SK-N-SH (cell line): ENCODE measurements at regions not wholly inside any gene's neighbourhood (a gene's known extent, or its start where the extent isn't known, plus 50 kb on each side); places are given as distances from the start of the nearest gene placed in this dataset.

Experiments
- CTCF ChIA-PET: fragments of 300-600, 350-600 bp; formaldehyde crosslinking; extraction: SDS; loops from one replicate; lab custom pipeline; 2021; lab: Yijun Ruan, JAX
- POLR2A ChIA-PET: fragments of 350-600 bp; sonication (Branson Sonifier 250); formaldehyde crosslinking; extraction: SDS; loops from one replicate; lab custom pipeline; 2020; ENCODE audit warnings: antibody characterized with exemption, inconsistent platforms; lab: Yijun Ruan, JAX
- DNase-seq: peaks from one replicate; pipeline ENCODE4 v3.0.0; 2012
- H2AFZ ChIP-seq: fragments of 200-600 bp; sonication (generic); 2 replicates; pipeline ENCODE4 v1.8.1; 2016; ENCODE audit warnings: antibody characterized with exemption, mild to moderate bottlenecking, low read depth
- H3F3A ChIP-seq: fragments of 200-600 bp; sonication (generic); replicated peaks from 2 replicates; pipeline ENCODE3; 2016; ENCODE audit warnings: antibody characterized with exemption, mild to moderate bottlenecking; ENCODE audit not compliant: insufficient read depth
- H3K27ac ChIP-seq, 2 experiments: fragments of 200-500 bp in 1 of 2; fragments of 200-600 bp in 1 of 2; sonication (Bioruptor generic) in 1 of 2; sonication (generic), shearing (Covaris generic) in 1 of 2; 2 replicates each; pipeline versions ENCODE4 v1.5.1 to v1.6.1; 2014 to 2016; ENCODE audit warnings: low read depth in 2 of 2, inconsistent platforms in 1 of 2, low read length in 1 of 2, mild to moderate bottlenecking in 1 of 2, mixed read lengths in 1 of 2
- H3K27me3 ChIP-seq: fragments of 200-600 bp; sonication (generic), shearing (Covaris generic); 2 replicates; pipeline ENCODE4 v1.6.1; 2016; ENCODE audit warnings: mixed run types; ENCODE audit not compliant: insufficient read depth
- H3K36me3 ChIP-seq, 2 experiments: fragments of 200-500 bp in 1 of 2; fragments of 200-600 bp in 1 of 2; sonication (Bioruptor generic) in 1 of 2; sonication (generic) in 1 of 2; replicated peaks in 1 of 2; 2 replicates each; pipeline versions ENCODE3 to v1.5.1; 2014 to 2016; ENCODE audit warnings: low read length in 1 of 2, mild to moderate bottlenecking in 1 of 2; ENCODE audit not compliant: insufficient read depth in 2 of 2, control insufficient read depth in 1 of 2
- H3K4me1 ChIP-seq, 2 experiments: fragments of 200-500 bp in 1 of 2; fragments of 200-600 bp in 1 of 2; sonication (Bioruptor generic) in 1 of 2; sonication (generic), shearing (Covaris generic) in 1 of 2; 2 replicates each; pipeline versions ENCODE4 v1.5.1 to v1.6.1; 2014 to 2016; ENCODE audit warnings: low read depth in 1 of 2, low read length in 1 of 2, mixed run types in 1 of 2; ENCODE audit not compliant: insufficient read depth in 2 of 2, control insufficient read depth in 1 of 2
- H3K4me2 ChIP-seq: fragments of 200-600 bp; sonication (generic), shearing (Covaris generic); 2 replicates; pipeline ENCODE4 v1.6.1; 2017; ENCODE audit warnings: mixed run types
- H3K4me3 ChIP-seq, 2 experiments: fragments of 200-500 bp in 1 of 2; fragments of 200-600 bp in 1 of 2; sonication (Bioruptor generic) in 1 of 2; sonication (generic), shearing (Covaris generic) in 1 of 2; 2 replicates each; pipeline versions ENCODE4 v1.5.1 to v1.8.1; 2014 to 2016; ENCODE audit warnings: low read depth in 2 of 2, inconsistent platforms in 1 of 2, low read length in 1 of 2, mild to moderate bottlenecking in 1 of 2, mixed read lengths in 1 of 2, moderate library complexity in 1 of 2
- H3K79me2 ChIP-seq: fragments of 200-600 bp; sonication (generic); 2 replicates; pipeline ENCODE4 v1.8.1; 2017; ENCODE audit warnings: mild to moderate bottlenecking; ENCODE audit not compliant: insufficient read depth
- H3K9ac ChIP-seq: fragments of 200-600 bp; sonication (generic); 2 replicates; pipeline ENCODE4 v1.6.1; 2017; ENCODE audit warnings: mixed run types
- H3K9me2 ChIP-seq: fragments of 200-600 bp; sonication (generic); 2 replicates; pipeline ENCODE4 v1.6.1; 2017; ENCODE audit warnings: mixed run types
- H3K9me3 ChIP-seq: fragments of 200-600 bp; sonication (generic); 2 replicates; pipeline ENCODE4 v1.6.1; 2017; ENCODE audit warnings: mixed run types, mild to moderate bottlenecking, moderate library complexity
- H4K20me1 ChIP-seq: fragments of 200-600 bp; sonication (generic); 2 replicates; pipeline ENCODE4 v1.6.1; 2017; ENCODE audit warnings: mild to moderate bottlenecking, mixed run types; ENCODE audit not compliant: insufficient read depth
- CHD2 ChIP-seq: fragments of 150-350 bp; IDR thresholded peaks from 2 replicates; pipeline ENCODE4 v1.6.1; 2018; ENCODE audit warnings: low read length; ENCODE audit not compliant: partially characterized antibody
- CTCF ChIP-seq: fragments of 200-600 bp; sonication (generic); IDR thresholded peaks from 2 replicates; pipeline ENCODE4 v1.6.1; 2017; ENCODE audit warnings: antibody characterized with exemption, mild to moderate bottlenecking, moderate library complexity
- ELF1 ChIP-seq: IDR thresholded peaks from 2 replicates; pipeline ENCODE4 v1.4.0; 2012
- EP300 ChIP-seq, 2 experiments: IDR thresholded peaks; 2 replicates each; pipeline versions ENCODE4 v1.4.0 to v1.6.1; 2012; ENCODE audit warnings: borderline replicate concordance in 1 of 2, low read depth in 1 of 2, low read length in 1 of 2
- EZH2phosphoT487 ChIP-seq: fragments of 200-600 bp; sonication (generic); IDR thresholded peaks from 2 replicates; pipeline ENCODE4 v1.6.1; 2017; ENCODE audit warnings: low read depth, mixed run types, mild to moderate bottlenecking, antibody characterized with exemption, moderate library complexity, borderline replicate concordance
- FOSL2 ChIP-seq: IDR thresholded peaks from 2 replicates; pipeline ENCODE4 v1.4.0; 2012; ENCODE audit warnings: low read depth, mild to moderate bottlenecking, moderate library complexity, borderline replicate concordance
- FOXJ3 ChIP-seq: sonication (generic); formaldehyde crosslinking; IDR thresholded peaks from 2 replicates; pipeline ENCODE4 v1.5.1; 2020; ENCODE audit warnings: mild to moderate bottlenecking, missing genetic modification reagents
- FOXM1 ChIP-seq: IDR thresholded peaks from 2 replicates; pipeline ENCODE4 v1.4.0; 2012; ENCODE audit warnings: low read depth, mild to moderate bottlenecking
- IRF3 ChIP-seq: fragments of 150-350 bp; IDR thresholded peaks from 2 replicates; pipeline ENCODE4 v1.6.1; 2016; ENCODE audit warnings: mild to moderate bottlenecking, low read depth, low read length
- MAX ChIP-seq: IDR thresholded peaks from 2 replicates; pipeline ENCODE4 v1.4.0; 2012; ENCODE audit warnings: low read depth
- NFIC ChIP-seq: IDR thresholded peaks from 2 replicates; pipeline ENCODE4 v1.4.0; 2012; ENCODE audit warnings: borderline replicate concordance
- RAD21 ChIP-seq: IDR thresholded peaks from 2 replicates; pipeline ENCODE4 v1.6.1; 2012; ENCODE audit warnings: mild to moderate bottlenecking, low read length
- RCOR1 ChIP-seq: fragments of 150-350 bp; IDR thresholded peaks from 2 replicates; pipeline ENCODE4 v1.6.1; 2017; ENCODE audit warnings: antibody characterized with exemption, low read length
- RFX5 ChIP-seq: IDR thresholded peaks from 2 replicates; pipeline ENCODE4 v1.6.1; 2012; ENCODE audit warnings: mild to moderate bottlenecking, improper control_type of control experiment, low read length
- SIN3A ChIP-seq: IDR thresholded peaks from 2 replicates; pipeline ENCODE4 v1.6.1; 2012; ENCODE audit warnings: low read depth, mild to moderate bottlenecking, low read length, moderate library complexity, borderline replicate concordance
- TAF1 ChIP-seq: IDR thresholded peaks from 2 replicates; pipeline ENCODE4 v1.6.1; 2012; ENCODE audit warnings: low read depth, mild to moderate bottlenecking, low read length, moderate library complexity, borderline replicate concordance
- USF1 ChIP-seq: IDR thresholded peaks from 2 replicates; pipeline ENCODE4 v1.4.0; 2012; ENCODE audit warnings: low read depth, borderline replicate concordance
- USF2 ChIP-seq: fragments of 150-350 bp; IDR thresholded peaks from 2 replicates; pipeline ENCODE4 v1.6.1; 2017; ENCODE audit warnings: antibody characterized with exemption, low read length, low read depth, borderline replicate concordance
- ZBTB33 ChIP-seq: IDR thresholded peaks from 2 replicates; pipeline ENCODE4 v1.4.0; 2012; ENCODE audit warnings: low read depth, borderline replicate concordance
- WGBS: methylation state at CpG from one replicate; pipeline ENCODE4 v1.1.6; 2017; ENCODE audit warnings: low lambda C conversion rate; 5-methylcytosine and 5-hydroxymethylcytosine counted together

- CTCF ChIA-PET: interaction anchor here (1.0 kb wide), 1 partner anchor 9 kb away, joined by 3 read pairs; no protein-coding TSS in a partner anchor
- Histone ChIP-seq H4K20me1 (no peaks in the 10 kb centered on the region), H3K27me3 (no peaks in the 10 kb centered on the region), H2AFZ (no peak overlapping the region), H3F3A (no peaks in the 10 kb centered on the region), H3K79me2 (no peaks in the 10 kb centered on the region), H3K9ac (no peak overlapping the region), H3K36me3 (no peaks in the 10 kb centered on the region), H3K4me1 (no peaks in the 10 kb centered on the region), H3K9me2 (no peaks in the 10 kb centered on the region), H3K4me3 (no peak overlapping the region), H3K4me2 (no peak overlapping the region), H3K9me3 (peaks cover 12% of the 10 kb centered on the region; the same call in 1 of the 2 replicates), H3K27ac (no peak overlapping the region)
- TF ChIP-seq RCOR1 (no peak), FOXM1 (no peak), USF2 (no peak), FOSL2 (no peak), EZH2phosphoT487 (no peak), IRF3 (no peak), RAD21 (no peak), MAX (no peak), TAF1 (no peak), USF1 (no peak), ELF1 (no peak)
- 65% methylated on average over 2 of the region's 2 CpGs for WGBS
- POLR2A ChIA-PET: no interaction called here
- no peak for DNase-seq
Observed at GRCh38 chr2:145155196-145155595, 635.3 kb upstream of the ZEB2 start.

- peaks cover 12% of the 10 kb centered on the region; the same call in 1 of the 2 replicates for H3K9me3 ChIP-seq
- no peak overlapping the region for H3K9ac ChIP-seq
- CTCF ChIA-PET: interaction anchor here (1.0 kb wide), 1 partner anchor 9 kb away, joined by 3 read pairs; no protein-coding TSS in a partner anchor
- H3K9me2 ChIP-seq: no peaks in the 10 kb centered on the region
- H3K27ac ChIP-seq: no peak overlapping the region
- DNase-seq: no peak
- WGBS: 61% methylated on average over 2 of the region's 2 CpGs
- H3F3A ChIP-seq: no peaks in the 10 kb centered on the region
- no peaks in the 10 kb centered on the region for H3K4me1 ChIP-seq
- POLR2A ChIA-PET: no interaction called here
- no peaks in the 10 kb centered on the region for H3K79me2 ChIP-seq
- H3K27me3 ChIP-seq: no peaks in the 10 kb centered on the region
- H2AFZ ChIP-seq: no peak overlapping the region
- no peak overlapping the region for H3K4me3 ChIP-seq
- H4K20me1 ChIP-seq: no peaks in the 10 kb centered on the region
- H3K4me2 ChIP-seq: no peak overlapping the region
- no peaks in the 10 kb centered on the region for H3K36me3 ChIP-seq
- no peak for TF ChIP-seq RFX5
- no peak for TF ChIP-seq IRF3
- no peak for TF ChIP-seq CHD2
- no peak for TF ChIP-seq FOXJ3 (CRISPR knock-in tag)
- TF ChIP-seq NFIC: no peak
- TF ChIP-seq RCOR1: no peak
- TF ChIP-seq SIN3A: no peak
- no peak for TF ChIP-seq CTCF
- TF ChIP-seq MAX: no peak
- no peak for TF ChIP-seq ZBTB33
- TF ChIP-seq EP300 (IDR thresholded peaks at IDR 0.05; ENCODE audit: borderline replicate concordance in 1 of 2, low read depth in 1 of 2, low read length in 1 of 2): no peak
Observed at GRCh38 chr2:145154731-145155130, 634.8 kb upstream of the ZEB2 start.
